HG02610 (cell line): ENCODE measurements at regions not wholly inside any gene's neighbourhood (a gene's known extent, or its start where the extent isn't known, plus 50 kb on each side); places are given as distances from the start of the nearest gene placed in this dataset.

ENCODE experiments used
- ATAC-seq: cut with Tn5 transposase; IDR thresholded peaks from one replicate; pipeline ENCODE4 v1.9.1; 2021; ENCODE audit warnings: mild to moderate bottlenecking, moderate library complexity; ENCODE audit not compliant: unreplicated experiment

GRCh38 chr3:28877912-28878311 lies 403.0 kb upstream of the RBMS3 start:
- no peak for ATAC-seq

GRCh38 chr3:28890373-28890772 lies 390.5 kb upstream of the RBMS3 start:
- no peak for ATAC-seq

- no peak for ATAC-seq
Measured at GRCh38 chr3:28891485-28891884, 389.4 kb upstream of the RBMS3 start.

GRCh38 chr3:28900301-28900700 lies 380.6 kb upstream of the RBMS3 start:
- ATAC-seq, result no peak

GRCh38 chr3:28901018-28901417 lies 379.9 kb upstream of the RBMS3 start:
- ATAC-seq, result no peak

GRCh38 chr3:28903171-28903601 lies 377.7 kb upstream of the RBMS3 start:
- no peak for ATAC-seq

- ATAC-seq, result no peak
Measured at GRCh38 chr3:28905798-28906197, 375.1 kb upstream of the RBMS3 start.

GRCh38 chr3:28906561-28907310 lies 374.1 kb upstream of the RBMS3 start:
- no peak for ATAC-seq

- ATAC-seq, result no peak
Measured at GRCh38 chr3:28907616-28908015, 373.3 kb upstream of the RBMS3 start.

- ATAC-seq, result no peak
Measured at GRCh38 chr3:28912120-28912885, 368.6 kb upstream of the RBMS3 start.

- ATAC-seq, result peak; percentile 28
Measured at GRCh38 chr3:28915741-28916500, 364.9 kb upstream of the RBMS3 start.

GRCh38 chr3:28916713-28917499 lies 364.0 kb upstream of the RBMS3 start:
- ATAC-seq, result peak; percentile 85

GRCh38 chr3:28917895-28918475 lies 362.9 kb upstream of the RBMS3 start:
- ATAC-seq, result no peak

- no peak for ATAC-seq
Measured at GRCh38 chr3:28922376-28922775, 358.5 kb upstream of the RBMS3 start.

GRCh38 chr3:28923994-28924393 lies 356.9 kb upstream of the RBMS3 start:
- no peak for ATAC-seq

- ATAC-seq, result no peak
Measured at GRCh38 chr3:28924744-28925360, 356.0 kb upstream of the RBMS3 start.

GRCh38 chr3:28933337-28933736 lies 347.5 kb upstream of the RBMS3 start:
- ATAC-seq, result no peak

- no peak for ATAC-seq
Measured at GRCh38 chr3:28934126-28934813, 346.6 kb upstream of the RBMS3 start.

- ATAC-seq, result peak; percentile 68
Measured at GRCh38 chr3:28935146-28935545, 345.7 kb upstream of the RBMS3 start.
